Pancreas (tissue), 10 donors: ENCODE measurements at regions not wholly inside any gene's neighbourhood (a gene's known extent, or its start where the extent isn't known, plus 50 kb on each side); places are given as distances from the start of the nearest gene placed in this dataset.
A peak's percentile ranks its signal among the peaks of the same experiment; 100 is the strongest.
"Not testable (repeated sequence)": the region's sequence is repeated elsewhere in the genome, so short reads cannot be mapped to it uniquely, and the experiment has no call there.

Experiments
- ATAC-seq, 4 donors: fragments of 200-7000 bp; cut with Tn5 transposase; one replicate each; pipeline versions ENCODE4 v1.8.0 to v1.9.1; 2020; ENCODE audit warnings: mild to moderate bottlenecking in 4 of 4, moderate library complexity in 4 of 4
- DNase-seq, 6 donors: peaks; one replicate each; pipeline ENCODE4 v3.0.0-alpha.2; 2020
- FAIRE-seq: peaks from 2 replicates; lab custom pipeline; 2012; peaks lifted over from hg19 to GRCh38; lab: Jason Lieb, UNC
- H3K27ac ChIP-seq, 4 donors: fragments of 200-600 bp; sonication (generic); 1 replicate in 3 of 4; 2 replicates in 1 of 4; pipeline versions ENCODE4 v1.5.0 to v1.8.0; 2020
- H3K27me3 ChIP-seq, 4 donors: fragments of 200-600 bp; one replicate each; pipeline ENCODE4 v1.8.0; 2021
- H3K36me3 ChIP-seq, 3 donors: fragments of 200-600 bp; sonication (generic) in 1 of 3; one replicate each; pipeline versions ENCODE4 v1.5.0 to v1.8.0; 2020 to 2021
- H3K4me1 ChIP-seq, 3 donors: fragments of 200-600 bp; one replicate each; pipeline ENCODE4 v1.8.0; 2021
- H3K4me3 ChIP-seq, 4 donors: fragments of 200-600 bp; sonication (generic) in 2 of 4; one replicate each; pipeline versions ENCODE4 v1.5.0 to v1.8.0; 2020 to 2021
- H3K9me3 ChIP-seq, 4 donors: fragments of 200-600 bp; one replicate each; pipeline ENCODE4 v1.8.0; 2021
- WGBS, 2 donors: extraction: QIAGEN DNeasy Blood & Tissue Kit; methylation state at CpG; one replicate each; pipeline ENCODE4 v1.1.7; 2013; 5-methylcytosine and 5-hydroxymethylcytosine counted together
- intact Hi-C, 3 donors: fragments of 100-400 bp; cut with DNase I; formaldehyde crosslinking; loops; one replicate each; pipeline versions ENCODE4 v1.11.1 to v1.14.2; 2022
- TF ChIP-seq, protein P1 (sequence below), 4 donors: fragments of 200-600 bp; sonication (generic) in 3 of 4; IDR thresholded peaks; one replicate each; pipeline versions ENCODE4 v1.5.0 to v1.8.0; 2021; ENCODE audit warnings: antibody characterized with exemption in 4 of 4
- donor health status: healthy with polysubstance abuse.
- donor health status: DM: no; HTN: no; CAD: no; lungs with moderate emphysema.
- donor health status: DM: no; HTN: no; CAD: no.
- donor health status: control.
- donor health status: control.
- donor health status: Bipolar disorder and iron deficiency.
- donor health status: DM: yes; HTN: yes; CAD: no.
- donor health status: DM: no; HTN: no; CAD: no.
- donor health status: DM: no; HTN: no; CAD: no.
- donor health status: DM: yes; HTN: yes; CAD: no.

DNA sequence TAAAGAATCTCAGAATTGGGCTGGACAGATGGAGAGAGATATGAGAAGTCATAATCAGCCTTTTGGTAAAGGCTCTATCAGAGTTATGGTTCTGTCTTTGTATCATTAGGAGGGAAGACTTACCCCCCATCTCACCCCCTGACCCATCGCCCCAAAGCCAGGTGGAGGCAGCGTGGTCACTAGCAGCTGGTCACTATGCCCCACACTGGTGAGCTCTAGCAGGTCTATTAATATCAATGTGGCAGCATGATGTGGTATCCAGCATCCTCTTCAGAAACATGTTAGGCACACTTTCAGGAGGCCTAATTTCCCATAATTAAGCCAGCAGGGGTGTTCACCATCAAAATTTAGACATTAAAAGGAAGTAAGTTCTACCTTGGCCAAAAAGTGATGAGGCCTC is 183.8 kb upstream of the COX10 start:
- ATAC-seq, result no peak

DNA sequence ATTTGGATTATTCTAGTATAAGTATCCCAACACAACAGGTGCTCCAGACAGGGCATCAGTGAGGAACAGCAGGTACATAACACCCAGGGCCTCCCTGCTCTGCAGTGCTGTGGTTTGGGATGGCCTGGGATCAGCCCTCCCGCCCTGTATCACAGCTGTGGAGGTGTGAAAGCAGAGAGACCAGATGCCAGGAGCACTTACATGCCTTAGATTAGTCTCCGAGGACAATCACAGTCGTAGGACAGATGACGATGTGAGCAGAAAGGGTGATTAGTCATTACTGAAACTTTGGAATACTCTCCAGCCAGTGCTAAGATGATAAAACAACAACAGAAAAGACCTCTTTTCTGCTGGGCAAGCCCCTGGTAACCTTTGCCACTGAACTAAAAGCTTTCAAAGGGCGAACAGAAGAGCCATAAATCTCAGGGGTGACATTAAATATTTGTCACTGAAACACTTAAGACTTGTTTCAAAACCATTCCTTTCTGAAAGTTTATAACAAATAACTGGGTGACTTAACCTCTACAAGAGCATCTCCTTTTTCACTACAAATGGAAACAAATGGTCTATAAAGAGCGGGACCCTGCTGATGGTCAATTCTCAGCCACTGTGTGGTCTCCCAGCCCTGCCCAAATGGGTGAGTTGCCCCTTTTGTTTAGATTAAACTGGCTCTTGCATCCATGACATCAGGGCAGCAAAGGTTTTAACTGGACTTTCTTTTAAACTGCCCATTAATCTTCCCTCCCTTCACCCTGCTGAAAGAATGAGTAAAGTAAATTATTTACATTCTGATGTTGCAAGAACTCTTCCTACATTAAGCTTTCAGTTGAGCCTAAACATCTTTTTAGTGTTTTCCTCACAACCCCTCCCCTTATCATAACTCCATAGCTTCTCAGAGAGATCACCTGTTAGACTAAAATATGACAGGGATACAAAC is 183.1 kb upstream of the COX10 start:
- TF ChIP-seq, protein P1, sequence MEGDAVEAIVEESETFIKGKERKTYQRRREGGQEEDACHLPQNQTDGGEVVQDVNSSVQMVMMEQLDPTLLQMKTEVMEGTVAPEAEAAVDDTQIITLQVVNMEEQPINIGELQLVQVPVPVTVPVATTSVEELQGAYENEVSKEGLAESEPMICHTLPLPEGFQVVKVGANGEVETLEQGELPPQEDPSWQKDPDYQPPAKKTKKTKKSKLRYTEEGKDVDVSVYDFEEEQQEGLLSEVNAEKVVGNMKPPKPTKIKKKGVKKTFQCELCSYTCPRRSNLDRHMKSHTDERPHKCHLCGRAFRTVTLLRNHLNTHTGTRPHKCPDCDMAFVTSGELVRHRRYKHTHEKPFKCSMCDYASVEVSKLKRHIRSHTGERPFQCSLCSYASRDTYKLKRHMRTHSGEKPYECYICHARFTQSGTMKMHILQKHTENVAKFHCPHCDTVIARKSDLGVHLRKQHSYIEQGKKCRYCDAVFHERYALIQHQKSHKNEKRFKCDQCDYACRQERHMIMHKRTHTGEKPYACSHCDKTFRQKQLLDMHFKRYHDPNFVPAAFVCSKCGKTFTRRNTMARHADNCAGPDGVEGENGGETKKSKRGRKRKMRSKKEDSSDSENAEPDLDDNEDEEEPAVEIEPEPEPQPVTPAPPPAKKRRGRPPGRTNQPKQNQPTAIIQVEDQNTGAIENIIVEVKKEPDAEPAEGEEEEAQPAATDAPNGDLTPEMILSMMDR (IDR thresholded peaks at IDR 0.05), result no peak
- H3K4me3 ChIP-seq, result no peak overlapping the region
- 63 to 72% methylated on average over 6 of the region's 6 CpGs for WGBS, 2 donors
- intact Hi-C loops, result no loop called here
- no peak for FAIRE-seq
- DNase-seq, result no peak
- no peaks in the 10 kb centered on the region for H3K27me3 ChIP-seq
- H3K36me3 ChIP-seq, result no peaks in the 10 kb centered on the region
- H3K27ac ChIP-seq, result no peak overlapping the region
- no peak for ATAC-seq
- H3K9me3 ChIP-seq, result no peaks in the 10 kb centered on the region
- no peaks in the 10 kb centered on the region for H3K4me1 ChIP-seq

More for the DNA sequence above, 183.8 kb upstream of the COX10 start:
- no peak for DNase-seq
- H3K36me3 ChIP-seq, result no peaks in the 10 kb centered on the region
- TF ChIP-seq, protein P1 (IDR thresholded peaks at IDR 0.05), result no peak
- H3K4me3 ChIP-seq, result no peak overlapping the region
- no peaks in the 10 kb centered on the region for H3K27me3 ChIP-seq
- no peaks in the 10 kb centered on the region for H3K9me3 ChIP-seq
- H3K27ac ChIP-seq, result no peak overlapping the region
- FAIRE-seq, result no peak
- 95 to 100% methylated on average over 2 of the region's 2 CpGs for WGBS, 2 donors
- intact Hi-C loops, result no loop called here
- no peaks in the 10 kb centered on the region for H3K4me1 ChIP-seq

DNA sequence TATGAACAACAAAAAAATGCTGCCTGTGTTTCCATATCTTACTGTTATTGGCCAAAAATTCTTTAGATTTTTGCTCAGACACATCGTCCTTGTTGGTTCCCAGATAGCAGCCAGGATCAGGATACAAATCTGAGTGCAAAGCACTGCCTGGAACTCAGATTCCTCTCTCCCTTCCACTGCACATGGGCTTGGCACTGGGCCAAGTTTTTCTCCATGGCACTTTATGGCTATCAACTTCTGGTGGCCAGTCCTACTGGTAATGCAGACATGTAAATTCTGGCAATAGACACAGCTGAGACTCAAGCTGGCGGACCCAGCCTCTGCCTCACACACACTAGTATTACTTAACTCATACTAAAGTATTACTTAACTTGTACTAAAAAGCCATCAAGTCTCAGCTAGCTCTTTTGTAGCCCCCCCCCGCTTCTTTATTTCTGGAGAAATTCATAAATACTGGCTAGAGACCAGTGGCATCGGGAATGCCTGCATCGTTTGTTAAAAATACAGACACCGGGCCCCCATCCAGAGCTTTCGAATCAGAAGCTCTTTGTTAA is 181.2 kb upstream of the COX10 start:
- ATAC-seq (no peak), FAIRE-seq (no peak), DNase-seq (peak in 2 of 6 donors; percentile 10 to 55)
- no peaks in the 10 kb centered on the region for H3K4me1 ChIP-seq
- no peaks in the 10 kb centered on the region for H3K36me3 ChIP-seq
- TF ChIP-seq, protein P1 (IDR thresholded peaks at IDR 0.05), result no peak
- H3K4me3 ChIP-seq, result no peak overlapping the region
- WGBS, 2 donors, result 85 to 88% methylated on average over 7 of the region's 7 CpGs
- H3K27ac ChIP-seq, result no peak overlapping the region
- no peaks in the 10 kb centered on the region for H3K9me3 ChIP-seq
- H3K27me3 ChIP-seq, result no peaks in the 10 kb centered on the region
- intact Hi-C loops, result no loop called here

GRCh38 chr17:13908971-13909370 is 160.3 kb upstream of the COX10 start:
- FAIRE-seq, intact Hi-C loops, DNase-seq, H3K4me1 ChIP-seq, ATAC-seq, H3K27me3 ChIP-seq, H3K27ac ChIP-seq, H3K36me3 ChIP-seq, H3K4me3 ChIP-seq, H3K9me3 ChIP-seq: not testable (repeated sequence)

DNA sequence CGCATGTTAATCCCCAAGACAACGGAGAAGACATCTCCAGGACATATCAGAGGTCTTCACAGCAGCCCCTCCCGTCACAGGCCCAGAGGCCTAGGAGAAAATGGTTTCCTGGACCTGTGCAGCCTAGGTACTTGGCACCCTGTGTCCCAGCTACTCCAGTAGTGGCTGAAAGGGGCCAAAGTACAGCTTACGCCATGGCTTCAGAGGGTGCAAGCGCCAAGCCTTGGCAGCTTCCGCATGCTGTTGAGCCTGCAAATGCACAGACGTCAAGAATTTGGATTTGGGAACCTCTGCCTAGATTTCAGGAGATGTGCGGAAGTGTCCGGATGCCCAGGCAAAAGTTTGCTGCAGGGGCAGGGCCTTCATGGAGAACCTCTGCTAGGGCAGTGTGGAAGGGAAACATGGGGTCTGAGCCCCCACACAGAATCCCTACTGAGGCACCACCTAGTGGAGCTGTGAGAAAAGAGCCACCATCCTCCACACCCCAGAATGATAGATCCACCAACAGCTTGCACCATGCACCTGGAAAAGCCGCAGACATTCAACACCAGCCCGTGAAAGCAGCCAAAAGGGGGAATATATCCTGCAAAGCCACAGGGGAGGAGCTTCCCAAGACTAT is 159.3 kb upstream of the COX10 start:
- Histone ChIP-seq H3K9me3 (no peaks in the 10 kb centered on the region), H3K36me3 (no peaks in the 10 kb centered on the region), H3K27ac (no peak overlapping the region), H3K4me3 (no peak overlapping the region), H3K4me1 (no peaks in the 10 kb centered on the region), H3K27me3 (peaks cover 0 to 3% (median 0%) of the 10 kb centered on the region in 4 donors)
- intact Hi-C loops, result no loop called here
- ATAC-seq (no peak), FAIRE-seq (no peak), DNase-seq (no peak)
- WGBS, 2 donors, result 91 to 93% methylated on average over 11 of the region's 11 CpGs
- TF ChIP-seq, protein P1 (IDR thresholded peaks at IDR 0.05), result no peak
